GM23338 (cell line): ENCODE measurements at regions not wholly inside any gene's neighbourhood (a gene's known extent, or its start where the extent isn't known, plus 50 kb on each side); places are given as distances from the start of the nearest gene placed in this dataset.
"Not testable (repeated sequence)": the region's sequence is repeated elsewhere in the genome, so short reads cannot be mapped to it uniquely, and the experiment has no call there.

Experiments used
- ATAC-seq: fragments of 200-7000 bp; cut with Tn5 transposase; 3 replicates; pipeline ENCODE4 v1.9.1; 2020
- DNase-seq: peaks from one replicate; pipeline ENCODE4 v3.0.0-alpha.2; 2015; ENCODE audit warnings: low spot score
- H2AFZ ChIP-seq: fragments of 200-600 bp; sonication (generic); 2 replicates; pipeline ENCODE4 v1.8.0; 2016; ENCODE audit warnings: antibody characterized with exemption, mild to moderate bottlenecking, moderate library complexity
- H3F3A ChIP-seq: fragments of 200-600 bp; sonication (generic); replicated peaks from 2 replicates; pipeline ENCODE4 v1.8.0; 2017; ENCODE audit warnings: antibody characterized with exemption, mixed run types, low read depth
- H3K27ac ChIP-seq: fragments of 200-600 bp; sonication (generic); 2 replicates; pipeline ENCODE4 v1.6.1; 2016; ENCODE audit warnings: low read depth
- H3K27me3 ChIP-seq: fragments of 200-600 bp; sonication (generic); 2 replicates; pipeline ENCODE4 v1.8.0; 2016; ENCODE audit warnings: mild to moderate bottlenecking, mixed run types, moderate library complexity; ENCODE audit not compliant: insufficient read depth
- H3K36me3 ChIP-seq: fragments of 200-600 bp; sonication (generic); 2 replicates; pipeline ENCODE4 v1.8.0; 2016; ENCODE audit warnings: mild to moderate bottlenecking; ENCODE audit not compliant: insufficient read depth
- H3K4me1 ChIP-seq: fragments of 200-600 bp; sonication (generic); 2 replicates; pipeline ENCODE4 v1.8.0; 2016; ENCODE audit warnings: mild to moderate bottlenecking, moderate library complexity; ENCODE audit not compliant: insufficient read depth
- H3K4me2 ChIP-seq: fragments of 200-600 bp; sonication (generic); 2 replicates; pipeline ENCODE4 v1.7.1; 2017; ENCODE audit warnings: mixed run types
- H3K4me3 ChIP-seq: fragments of 200-600 bp; sonication (generic); 2 replicates; pipeline ENCODE4 v1.6.1; 2016; ENCODE audit warnings: mixed run types
- H3K79me2 ChIP-seq: fragments of 200-600 bp; sonication (generic); replicated peaks from 2 replicates; pipeline ENCODE4 v1.8.0; 2017; ENCODE audit warnings: mild to moderate bottlenecking; ENCODE audit not compliant: insufficient read depth
- H3K9me2 ChIP-seq: fragments of 200-600 bp; sonication (generic); 2 replicates; pipeline ENCODE4 v1.8.0; 2017; ENCODE audit not compliant: insufficient read depth
- H4K20me1 ChIP-seq: fragments of 200-600 bp; sonication (generic); replicated peaks from 2 replicates; pipeline ENCODE4 v1.8.0; 2017; ENCODE audit warnings: mild to moderate bottlenecking; ENCODE audit not compliant: insufficient read depth
- H3K27ac Mint-ChIP-seq: 2 replicates; pipeline ENCODE4 v1.8.0; 2020; ENCODE audit warnings: inconsistent platforms, mild to moderate bottlenecking, moderate library complexity, mixed read lengths
- H3K27me3 Mint-ChIP-seq: 3 replicates; pipeline ENCODE4 v1.8.0; 2022; ENCODE audit warnings: low read depth, mild to moderate bottlenecking, moderate library complexity, mixed read lengths, inconsistent platforms; ENCODE audit not compliant: insufficient read depth, poor library complexity
- H3K36me3 Mint-ChIP-seq: 3 replicates; pipeline ENCODE4 v1.8.0; 2021; ENCODE audit warnings: low read depth, mild to moderate bottlenecking, inconsistent platforms, moderate library complexity, mixed read lengths
- H3K4me1 Mint-ChIP-seq: 3 replicates; pipeline ENCODE4 v1.8.0; 2020; ENCODE audit warnings: mild to moderate bottlenecking, inconsistent platforms, mixed read lengths
- H3K4me3 Mint-ChIP-seq: 3 replicates; pipeline ENCODE4 v1.8.0; 2021; ENCODE audit warnings: moderate library complexity, mild to moderate bottlenecking, inconsistent platforms, mixed read lengths
- H3K9me3 Mint-ChIP-seq: 3 replicates; pipeline ENCODE4 v1.8.0; 2020; ENCODE audit warnings: moderate library complexity, mild to moderate bottlenecking, inconsistent platforms, mixed read lengths
- EZH2 ChIP-seq: fragments of 200-600 bp; sonication (generic); IDR thresholded peaks from one replicate; pipeline ENCODE4 v1.8.0; 2017; ENCODE audit warnings: antibody characterized with exemption, mild to moderate bottlenecking, low read depth; ENCODE audit not compliant: unreplicated experiment
- EZH2phosphoT487 ChIP-seq: fragments of 200-600 bp; sonication (generic); IDR thresholded peaks from one replicate; pipeline ENCODE4 v1.8.1; 2018; ENCODE audit warnings: antibody characterized with exemption; ENCODE audit not compliant: unreplicated experiment
- POLR2AphosphoS5 ChIP-seq: IDR thresholded peaks from 2 replicates; pipeline ENCODE4 v1.6.1; 2016; ENCODE audit warnings: antibody characterized with exemption, low read depth
- ZNF331 ChIP-seq: fragments of 250-450 bp; sonication (Bioruptor Pico); IDR thresholded peaks from 2 replicates; pipeline ENCODE4 v1.5.0; 2020; ENCODE audit warnings: low read depth, mild to moderate bottlenecking, moderate library complexity
- TF ChIP-seq, protein P1 (sequence below): fragments of 250-450 bp; sonication (Bioruptor Pico); IDR thresholded peaks from 2 replicates; pipeline ENCODE4 v1.5.0; 2020; ENCODE audit warnings: mild to moderate bottlenecking, moderate library complexity
- TF ChIP-seq, protein P2 (sequence below): IDR thresholded peaks from one replicate; pipeline ENCODE4 v1.6.1; 2018; ENCODE audit warnings: antibody characterized with exemption; ENCODE audit not compliant: unreplicated experiment

DNA sequence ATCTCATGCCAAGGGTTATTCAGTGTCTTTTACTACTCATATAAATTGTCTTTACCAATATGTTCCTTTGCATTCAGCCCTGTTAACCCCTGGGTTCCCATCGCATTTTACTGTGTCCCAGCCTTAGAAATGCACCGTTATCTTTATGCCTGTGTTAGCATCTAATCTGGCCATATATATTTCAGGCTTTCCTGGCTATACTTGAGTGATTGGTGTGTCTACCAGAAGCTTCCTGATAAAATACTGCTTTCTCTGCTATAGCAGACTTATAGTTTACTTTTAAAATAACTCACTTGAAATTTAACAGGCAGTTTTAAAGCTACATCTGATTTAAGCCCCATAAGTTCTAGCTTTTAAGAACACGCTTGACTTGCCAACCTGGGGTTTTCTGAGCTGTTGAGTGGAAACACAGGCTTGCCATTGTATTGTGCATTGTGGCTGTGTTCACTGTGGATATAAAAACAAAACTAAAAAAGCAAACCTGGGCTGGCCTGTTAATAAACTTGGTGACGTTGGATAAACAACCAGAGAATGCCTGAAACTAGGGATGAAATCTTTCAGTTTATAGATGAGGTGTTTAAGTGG, 185.3 kb upstream of the TAPT1 start (continued):
- TF ChIP-seq, protein P1, sequence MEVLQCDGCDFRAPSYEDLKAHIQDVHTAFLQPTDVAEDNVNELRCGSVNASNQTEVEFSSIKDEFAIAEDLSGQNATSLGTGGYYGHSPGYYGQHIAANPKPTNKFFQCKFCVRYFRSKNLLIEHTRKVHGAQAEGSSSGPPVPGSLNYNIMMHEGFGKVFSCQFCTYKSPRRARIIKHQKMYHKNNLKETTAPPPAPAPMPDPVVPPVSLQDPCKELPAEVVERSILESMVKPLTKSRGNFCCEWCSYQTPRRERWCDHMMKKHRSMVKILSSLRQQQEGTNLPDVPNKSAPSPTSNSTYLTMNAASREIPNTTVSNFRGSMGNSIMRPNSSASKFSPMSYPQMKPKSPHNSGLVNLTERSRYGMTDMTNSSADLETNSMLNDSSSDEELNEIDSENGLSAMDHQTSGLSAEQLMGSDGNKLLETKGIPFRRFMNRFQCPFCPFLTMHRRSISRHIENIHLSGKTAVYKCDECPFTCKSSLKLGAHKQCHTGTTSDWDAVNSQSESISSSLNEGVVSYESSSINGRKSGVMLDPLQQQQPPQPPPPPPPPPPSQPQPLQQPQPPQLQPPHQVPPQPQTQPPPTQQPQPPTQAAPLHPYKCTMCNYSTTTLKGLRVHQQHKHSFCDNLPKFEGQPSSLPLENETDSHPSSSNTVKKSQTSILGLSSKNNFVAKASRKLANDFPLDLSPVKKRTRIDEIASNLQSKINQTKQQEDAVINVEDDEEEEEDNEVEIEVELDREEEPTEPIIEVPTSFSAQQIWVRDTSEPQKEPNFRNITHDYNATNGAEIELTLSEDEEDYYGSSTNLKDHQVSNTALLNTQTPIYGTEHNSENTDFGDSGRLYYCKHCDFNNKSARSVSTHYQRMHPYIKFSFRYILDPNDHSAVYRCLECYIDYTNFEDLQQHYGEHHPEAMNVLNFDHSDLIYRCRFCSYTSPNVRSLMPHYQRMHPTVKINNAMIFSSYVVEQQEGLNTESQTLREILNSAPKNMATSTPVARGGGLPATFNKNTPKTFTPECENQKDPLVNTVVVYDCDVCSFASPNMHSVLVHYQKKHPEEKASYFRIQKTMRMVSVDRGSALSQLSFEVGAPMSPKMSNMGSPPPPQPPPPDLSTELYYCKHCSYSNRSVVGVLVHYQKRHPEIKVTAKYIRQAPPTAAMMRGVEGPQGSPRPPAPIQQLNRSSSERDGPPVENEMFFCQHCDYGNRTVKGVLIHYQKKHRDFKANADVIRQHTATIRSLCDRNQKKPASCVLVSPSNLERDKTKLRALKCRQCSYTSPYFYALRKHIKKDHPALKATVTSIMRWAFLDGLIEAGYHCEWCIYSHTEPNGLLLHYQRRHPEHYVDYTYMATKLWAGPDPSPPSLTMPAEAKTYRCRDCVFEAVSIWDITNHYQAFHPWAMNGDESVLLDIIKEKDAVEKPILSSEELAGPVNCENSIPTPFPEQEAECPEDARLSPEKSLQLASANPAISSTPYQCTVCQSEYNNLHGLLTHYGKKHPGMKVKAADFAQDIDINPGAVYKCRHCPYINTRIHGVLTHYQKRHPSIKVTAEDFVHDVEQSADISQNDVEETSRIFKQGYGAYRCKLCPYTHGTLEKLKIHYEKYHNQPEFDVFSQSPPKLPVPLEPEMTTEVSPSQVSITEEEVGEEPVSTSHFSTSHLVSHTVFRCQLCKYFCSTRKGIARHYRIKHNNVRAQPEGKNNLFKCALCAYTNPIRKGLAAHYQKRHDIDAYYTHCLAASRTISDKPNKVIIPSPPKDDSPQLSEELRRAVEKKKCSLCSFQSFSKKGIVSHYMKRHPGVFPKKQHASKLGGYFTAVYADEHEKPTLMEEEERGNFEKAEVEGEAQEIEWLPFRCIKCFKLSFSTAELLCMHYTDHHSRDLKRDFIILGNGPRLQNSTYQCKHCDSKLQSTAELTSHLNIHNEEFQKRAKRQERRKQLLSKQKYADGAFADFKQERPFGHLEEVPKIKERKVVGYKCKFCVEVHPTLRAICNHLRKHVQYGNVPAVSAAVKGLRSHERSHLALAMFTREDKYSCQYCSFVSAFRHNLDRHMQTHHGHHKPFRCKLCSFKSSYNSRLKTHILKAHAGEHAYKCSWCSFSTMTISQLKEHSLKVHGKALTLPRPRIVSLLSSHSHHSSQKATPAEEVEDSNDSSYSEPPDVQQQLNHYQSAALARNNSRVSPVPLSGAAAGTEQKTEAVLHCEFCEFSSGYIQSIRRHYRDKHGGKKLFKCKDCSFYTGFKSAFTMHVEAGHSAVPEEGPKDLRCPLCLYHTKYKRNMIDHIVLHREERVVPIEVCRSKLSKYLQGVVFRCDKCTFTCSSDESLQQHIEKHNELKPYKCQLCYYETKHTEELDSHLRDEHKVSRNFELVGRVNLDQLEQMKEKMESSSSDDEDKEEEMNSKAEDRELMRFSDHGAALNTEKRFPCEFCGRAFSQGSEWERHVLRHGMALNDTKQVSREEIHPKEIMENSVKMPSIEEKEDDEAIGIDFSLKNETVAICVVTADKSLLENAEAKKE (CRISPR knock-in tag): no peak
- TF ChIP-seq EZH2phosphoT487 (no peak), EZH2 (no peak), POLR2AphosphoS5 (no peak), ZNF331 (CRISPR knock-in tag) (no peak)
- TF ChIP-seq, protein P2, sequence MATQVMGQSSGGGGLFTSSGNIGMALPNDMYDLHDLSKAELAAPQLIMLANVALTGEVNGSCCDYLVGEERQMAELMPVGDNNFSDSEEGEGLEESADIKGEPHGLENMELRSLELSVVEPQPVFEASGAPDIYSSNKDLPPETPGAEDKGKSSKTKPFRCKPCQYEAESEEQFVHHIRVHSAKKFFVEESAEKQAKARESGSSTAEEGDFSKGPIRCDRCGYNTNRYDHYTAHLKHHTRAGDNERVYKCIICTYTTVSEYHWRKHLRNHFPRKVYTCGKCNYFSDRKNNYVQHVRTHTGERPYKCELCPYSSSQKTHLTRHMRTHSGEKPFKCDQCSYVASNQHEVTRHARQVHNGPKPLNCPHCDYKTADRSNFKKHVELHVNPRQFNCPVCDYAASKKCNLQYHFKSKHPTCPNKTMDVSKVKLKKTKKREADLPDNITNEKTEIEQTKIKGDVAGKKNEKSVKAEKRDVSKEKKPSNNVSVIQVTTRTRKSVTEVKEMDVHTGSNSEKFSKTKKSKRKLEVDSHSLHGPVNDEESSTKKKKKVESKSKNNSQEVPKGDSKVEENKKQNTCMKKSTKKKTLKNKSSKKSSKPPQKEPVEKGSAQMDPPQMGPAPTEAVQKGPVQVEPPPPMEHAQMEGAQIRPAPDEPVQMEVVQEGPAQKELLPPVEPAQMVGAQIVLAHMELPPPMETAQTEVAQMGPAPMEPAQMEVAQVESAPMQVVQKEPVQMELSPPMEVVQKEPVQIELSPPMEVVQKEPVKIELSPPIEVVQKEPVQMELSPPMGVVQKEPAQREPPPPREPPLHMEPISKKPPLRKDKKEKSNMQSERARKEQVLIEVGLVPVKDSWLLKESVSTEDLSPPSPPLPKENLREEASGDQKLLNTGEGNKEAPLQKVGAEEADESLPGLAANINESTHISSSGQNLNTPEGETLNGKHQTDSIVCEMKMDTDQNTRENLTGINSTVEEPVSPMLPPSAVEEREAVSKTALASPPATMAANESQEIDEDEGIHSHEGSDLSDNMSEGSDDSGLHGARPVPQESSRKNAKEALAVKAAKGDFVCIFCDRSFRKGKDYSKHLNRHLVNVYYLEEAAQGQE: no peak

DNA sequence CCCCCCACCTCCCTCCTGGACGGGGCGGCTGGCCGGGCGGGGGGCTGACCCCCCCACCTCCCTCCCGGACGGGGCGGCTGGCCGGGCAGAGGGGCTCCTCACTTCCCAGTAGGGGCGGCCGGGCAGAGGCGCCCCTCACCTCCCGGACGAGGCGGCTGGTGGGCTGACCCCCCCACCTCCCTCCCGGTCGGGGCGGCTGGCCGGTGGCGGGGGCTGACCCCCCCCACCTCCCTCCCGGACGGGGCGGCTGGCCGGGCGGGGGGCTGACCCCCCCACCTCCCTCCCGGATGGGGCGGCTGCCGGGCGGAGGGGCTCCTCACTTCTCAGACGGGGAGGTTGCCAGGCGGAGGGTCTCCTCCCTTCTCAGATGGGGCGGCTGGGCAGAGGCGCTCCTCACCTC, 166.9 kb upstream of the TAPT1 start:
- not testable (repeated sequence) for H3K79me2 ChIP-seq, H3K27ac Mint-ChIP-seq, H3K27ac ChIP-seq, DNase-seq, H3K27me3 ChIP-seq, H3K4me2 ChIP-seq, H3K4me1 ChIP-seq, H3K27me3 Mint-ChIP-seq, H3K4me3 Mint-ChIP-seq, ATAC-seq, H3K4me3 ChIP-seq, H3K4me1 Mint-ChIP-seq, H2AFZ ChIP-seq, H3F3A ChIP-seq, H4K20me1 ChIP-seq, H3K36me3 ChIP-seq
- Mint-ChIP-seq H3K36me3 (peaks cover 15% of the 10 kb centered on the region), H3K9me3 (peaks cover 28% of the 10 kb centered on the region)
- H3K9me2 ChIP-seq: 0 out of 2 replicates have a peak, but pooled peaks cover 11% of the 10 kb centered on the region
